Calu3 (cell line): ENCODE measurements at regions not wholly inside any gene's neighbourhood (a gene's known extent, or its start where the extent isn't known, plus 50 kb on each side); places are given as distances from the start of the nearest gene placed in this dataset.

Experiments
- BruUV-seq: library from RNA; stranded (reverse); fragments of 400-500 nt; replicated peaks from 2 replicates; lab custom pipeline; 2021; lab: Mats Ljungman, UMichigan
- CTCF ChIA-PET: fragments of 300-600 bp; sonication (Branson Sonifier 250); formaldehyde crosslinking; loops from one replicate; lab custom pipeline; 2022; ENCODE audit warnings: antibody characterized with exemption; lab: Charles Lee
- DNase-seq: peaks from one replicate; pipeline ENCODE4 v3.0.0; 2022
- H3K27ac Mint-ChIP-seq: one replicate; pipeline ENCODE4 v1.8.0; 2022; ENCODE audit warnings: mixed read lengths; ENCODE audit not compliant: unreplicated experiment
- H3K27me3 Mint-ChIP-seq: one replicate; pipeline ENCODE4 v1.8.0; 2022; ENCODE audit warnings: mixed read lengths; ENCODE audit not compliant: unreplicated experiment
- H3K36me3 Mint-ChIP-seq: one replicate; pipeline ENCODE4 v1.8.0; 2022; ENCODE audit warnings: mild to moderate bottlenecking, moderate library complexity, mixed read lengths; ENCODE audit not compliant: insufficient read depth, unreplicated experiment
- H3K4me1 Mint-ChIP-seq: one replicate; pipeline ENCODE4 v1.8.0; 2022; ENCODE audit warnings: mild to moderate bottlenecking, low read depth, mixed read lengths; ENCODE audit not compliant: unreplicated experiment
- H3K4me3 Mint-ChIP-seq: one replicate; pipeline ENCODE4 v1.8.0; 2022; ENCODE audit warnings: mild to moderate bottlenecking, low read depth, moderate library complexity, mixed read lengths; ENCODE audit not compliant: unreplicated experiment
- H3K9me3 Mint-ChIP-seq: one replicate; pipeline ENCODE4 v1.8.0; 2022; ENCODE audit warnings: low read depth, mixed read lengths; ENCODE audit not compliant: unreplicated experiment
- CTCF ChIP-seq: fragments of 200-600 bp; IDR thresholded peaks from one replicate; pipeline ENCODE4 v1.8.0; 2022; ENCODE audit warnings: antibody characterized with exemption; ENCODE audit not compliant: unreplicated experiment
- intact Hi-C: fragments of 100-400 bp; cut with micrococcal nuclease; formaldehyde crosslinking; loops from one replicate; pipeline ENCODE4 v1.10.0; 2022; ENCODE audit not compliant: unreplicated experiment

- intact Hi-C loops: no loop called here
Observed at GRCh38 chr4:54378461-54378860, 149.4 kb downstream of the PDGFRA start.

GRCh38 chr4:54384152-54384551 lies 155.1 kb downstream of the PDGFRA start:
- CTCF ChIA-PET: no interaction called here
- no peaks in the 10 kb centered on the region for H3K4me1 Mint-ChIP-seq
- TF ChIP-seq CTCF: no peak
- H3K27me3 Mint-ChIP-seq: peaks cover 46% of the 10 kb centered on the region
- BruUV-seq: no TSS peak
- H3K9me3 Mint-ChIP-seq: no peaks in the 10 kb centered on the region
- H3K27ac Mint-ChIP-seq: no peak overlapping the region
- intact Hi-C loops: loop anchor here (2.0 kb wide), 1 partner anchor 57 kb away; no protein-coding TSS in a partner anchor
- H3K36me3 Mint-ChIP-seq: no peaks in the 10 kb centered on the region
- DNase-seq: no peak
- no peak overlapping the region for H3K4me3 Mint-ChIP-seq

More at GRCh38 chr4:54378461-54378860, 149.4 kb downstream of the PDGFRA start:
- CTCF ChIA-PET: no interaction called here
- Mint-ChIP-seq H3K4me1 (no peaks in the 10 kb centered on the region), H3K36me3 (no peaks in the 10 kb centered on the region), H3K4me3 (no peak overlapping the region), H3K27me3 (peaks cover 28% of the 10 kb centered on the region), H3K27ac (no peak overlapping the region), H3K9me3 (no peaks in the 10 kb centered on the region)
- no peak for DNase-seq
- BruUV-seq: no TSS peak
- no peak for TF ChIP-seq CTCF

- CTCF ChIA-PET: no interaction called here
- Mint-ChIP-seq H3K4me3 (no peak overlapping the region), H3K36me3 (no peaks in the 10 kb centered on the region), H3K27ac (no peak overlapping the region), H3K4me1 (no peaks in the 10 kb centered on the region), H3K9me3 (no peaks in the 10 kb centered on the region), H3K27me3 (peaks cover 42% of the 10 kb centered on the region)
- BruUV-seq: no TSS peak
- peak; percentile 15 for DNase-seq
- intact Hi-C loops: loop anchor here (2.0 kb wide), 1 partner anchor 56 kb away; no protein-coding TSS in a partner anchor
- TF ChIP-seq CTCF: no peak
Observed at GRCh38 chr4:54384563-54384962, 155.5 kb downstream of the PDGFRA start.

GRCh38 chr4:54386042-54386669 lies 157.1 kb downstream of the PDGFRA start:
- no peak for TF ChIP-seq CTCF
- DNase-seq: no peak
- intact Hi-C loops: no loop called here
- no peak overlapping the region for H3K4me3 Mint-ChIP-seq
- H3K9me3 Mint-ChIP-seq: no peaks in the 10 kb centered on the region
- no peaks in the 10 kb centered on the region for H3K36me3 Mint-ChIP-seq
- H3K27me3 Mint-ChIP-seq: peaks cover 41% of the 10 kb centered on the region
- CTCF ChIA-PET: no interaction called here
- BruUV-seq: no TSS peak
- H3K27ac Mint-ChIP-seq: no peak overlapping the region
- H3K4me1 Mint-ChIP-seq: no peaks in the 10 kb centered on the region
